GM18508 (cell line): ENCODE measurements at regions not wholly inside any gene's neighbourhood (a gene's known extent, or its start where the extent isn't known, plus 50 kb on each side); places are given as distances from the start of the nearest gene placed in this dataset.

Experiments used
- ATAC-seq: cut with Tn5 transposase; IDR thresholded peaks from one replicate; pipeline ENCODE4 v1.9.1; 2021; ENCODE audit warnings: moderate number of reproducible peaks; ENCODE audit not compliant: insufficient read depth, unreplicated experiment

- no peak for ATAC-seq
Measured at GRCh38 chr10:10564081-10564794, 453.4 kb upstream of the CELF2 start.

GRCh38 chr10:10576937-10577336 lies 440.7 kb upstream of the CELF2 start:
- no peak for ATAC-seq

GRCh38 chr10:10579709-10580108 lies 438.0 kb upstream of the CELF2 start:
- no peak for ATAC-seq

GRCh38 chr10:10584161-10584560 lies 433.5 kb upstream of the CELF2 start:
- ATAC-seq: no peak

GRCh38 chr10:10587744-10588393 lies 429.8 kb upstream of the CELF2 start:
- ATAC-seq: no peak

- ATAC-seq: peak; percentile 56
Measured at GRCh38 chr10:10589540-10590303, 427.9 kb upstream of the CELF2 start.

- ATAC-seq: no peak
Measured at GRCh38 chr10:10591715-10592341, 425.8 kb upstream of the CELF2 start.

GRCh38 chr10:10596256-10596655 lies 421.4 kb upstream of the CELF2 start:
- ATAC-seq: no peak

- ATAC-seq: no peak
Measured at GRCh38 chr10:10598297-10598696, 419.4 kb upstream of the CELF2 start.

GRCh38 chr10:10600004-10600403 lies 417.7 kb upstream of the CELF2 start:
- no peak for ATAC-seq

GRCh38 chr10:10605551-10606081 lies 412.1 kb upstream of the CELF2 start:
- no peak for ATAC-seq

GRCh38 chr10:10609379-10609955 lies 408.2 kb upstream of the CELF2 start:
- ATAC-seq: no peak

- no peak for ATAC-seq
Measured at GRCh38 chr10:10610171-10610570, 407.5 kb upstream of the CELF2 start.

- ATAC-seq: no peak
Measured at GRCh38 chr10:10612151-10612550, 405.5 kb upstream of the CELF2 start.

- ATAC-seq: no peak
Measured at GRCh38 chr10:10613656-10614244, 403.9 kb upstream of the CELF2 start.

- ATAC-seq: no peak
Measured at GRCh38 chr10:10617686-10618085, 400.0 kb upstream of the CELF2 start.

GRCh38 chr10:10618139-10618538 lies 399.5 kb upstream of the CELF2 start:
- ATAC-seq: no peak

GRCh38 chr10:10623958-10624566 lies 393.6 kb upstream of the CELF2 start:
- no peak for ATAC-seq

GRCh38 chr10:10624567-10624962 lies 393.1 kb upstream of the CELF2 start:
- no peak for ATAC-seq
